ENCODE measurements at regions not wholly inside any gene's neighbourhood (a gene's known extent, or its start where the extent isn't known, plus 50 kb on each side); places are given as distances from the start of the nearest gene placed in this dataset.
"Not testable (repeated sequence)": the region's sequence is repeated elsewhere in the genome, so short reads cannot be mapped to it uniquely, and the experiment has no call there.

DNA sequence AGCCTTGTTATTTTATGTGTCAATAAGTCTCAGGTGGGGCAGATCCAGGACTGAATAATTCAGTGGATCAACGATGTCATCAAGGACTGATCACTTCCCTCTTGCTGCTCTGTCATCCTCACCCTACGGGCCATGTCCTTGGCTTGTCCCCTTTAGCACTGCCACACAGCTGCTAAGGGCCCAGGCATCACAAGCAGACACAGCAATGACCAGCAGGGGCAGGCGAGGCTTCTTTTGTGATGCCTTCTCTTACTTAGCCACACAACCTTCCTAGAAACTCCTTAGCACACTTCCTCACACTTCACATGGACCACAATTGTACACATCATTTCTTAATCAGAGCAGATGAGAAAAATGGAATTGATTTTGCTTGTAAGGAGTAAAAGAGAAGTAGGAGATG, 356.3 kb upstream of the SOX9 start:
- ATAC-seq (no peak), DNase-seq (no peak)
- Histone ChIP-seq H3K9me3 (ENCODE audit: control insufficient read depth, low read length) (no peaks in the 10 kb centered on the region), H3K27me3 (ENCODE audit: control insufficient read depth, insufficient read depth) (no peaks in the 10 kb centered on the region), H3K27ac (ENCODE audit: low read length) (no peak overlapping the region), H3K4me1 (ENCODE audit: control insufficient read depth, insufficient read depth, low read length) (no peaks in the 10 kb centered on the region), H3K4me3 (ENCODE audit: low read length) (no peak overlapping the region)
- 44% methylated on average over 3 of the region's 3 CpGs for WGBS
- intact Hi-C loops (cut with DNase I): no loop called here

DNA sequence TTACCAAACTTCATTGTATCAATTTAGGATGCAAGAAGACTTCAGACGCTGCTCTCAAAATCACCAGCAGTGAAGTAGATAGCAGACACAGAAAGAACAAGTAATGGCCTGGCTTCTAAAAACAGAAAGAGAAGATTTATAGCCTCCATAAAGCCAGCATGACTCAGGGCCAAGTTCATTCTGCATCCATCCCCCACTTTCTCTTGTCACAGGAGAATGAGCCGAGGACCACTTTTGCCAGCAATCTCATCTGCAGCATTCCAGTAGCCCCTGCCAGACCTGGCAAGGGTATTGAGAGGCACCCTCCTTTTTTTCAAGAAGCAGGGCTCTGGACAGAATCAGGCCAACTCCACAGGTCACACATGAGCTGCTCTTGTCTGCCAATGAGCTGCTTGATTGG, 355.4 kb upstream of the SOX9 start:
- no peak for ATAC-seq
- intact Hi-C loops (cut with DNase I): no loop called here
- no peaks in the 10 kb centered on the region for H3K9me3 ChIP-seq (ENCODE audit: control insufficient read depth, low read length)
- no peak for DNase-seq
- no peaks in the 10 kb centered on the region for H3K4me1 ChIP-seq (ENCODE audit: control insufficient read depth, insufficient read depth, low read length)
- H3K4me3 ChIP-seq (ENCODE audit: low read length): no peak overlapping the region
- no peaks in the 10 kb centered on the region for H3K27me3 ChIP-seq (ENCODE audit: control insufficient read depth, insufficient read depth)
- H3K27ac ChIP-seq (ENCODE audit: low read length): no peak overlapping the region
- 71% methylated on average over 2 of the region's 2 CpGs for WGBS

DNA sequence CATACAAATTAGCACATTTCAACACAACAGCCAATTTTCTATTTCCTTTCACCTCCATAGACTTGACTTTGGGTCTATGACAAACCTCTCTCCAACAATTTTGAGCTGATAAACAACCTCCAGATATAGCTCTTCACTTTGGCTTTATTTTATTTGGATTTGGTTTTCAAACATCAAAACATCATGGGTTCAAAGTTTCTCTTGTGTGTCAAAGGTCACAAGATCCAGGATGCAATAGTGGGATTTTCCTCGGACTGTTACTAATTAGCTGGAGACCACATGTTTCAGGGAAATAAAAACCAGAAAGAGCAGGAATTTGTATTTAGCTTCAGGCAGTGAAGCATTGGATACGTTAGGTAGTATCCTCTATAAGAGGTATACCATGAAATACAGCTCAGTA, 351.0 kb upstream of the SOX9 start:
- intact Hi-C loops (cut with DNase I): no loop called here
- Histone ChIP-seq H3K27ac (ENCODE audit: low read length) (no peak overlapping the region), H3K4me3 (ENCODE audit: low read length) (no peak overlapping the region), H3K4me1 (ENCODE audit: control insufficient read depth, insufficient read depth, low read length) (no peaks in the 10 kb centered on the region), H3K9me3 (ENCODE audit: control insufficient read depth, low read length) (no peaks in the 10 kb centered on the region), H3K27me3 (ENCODE audit: control insufficient read depth, insufficient read depth) (no peaks in the 10 kb centered on the region)
- ATAC-seq (no peak), DNase-seq (no peak)
- WGBS: 66% methylated on average over 2 of the region's 2 CpGs

DNA sequence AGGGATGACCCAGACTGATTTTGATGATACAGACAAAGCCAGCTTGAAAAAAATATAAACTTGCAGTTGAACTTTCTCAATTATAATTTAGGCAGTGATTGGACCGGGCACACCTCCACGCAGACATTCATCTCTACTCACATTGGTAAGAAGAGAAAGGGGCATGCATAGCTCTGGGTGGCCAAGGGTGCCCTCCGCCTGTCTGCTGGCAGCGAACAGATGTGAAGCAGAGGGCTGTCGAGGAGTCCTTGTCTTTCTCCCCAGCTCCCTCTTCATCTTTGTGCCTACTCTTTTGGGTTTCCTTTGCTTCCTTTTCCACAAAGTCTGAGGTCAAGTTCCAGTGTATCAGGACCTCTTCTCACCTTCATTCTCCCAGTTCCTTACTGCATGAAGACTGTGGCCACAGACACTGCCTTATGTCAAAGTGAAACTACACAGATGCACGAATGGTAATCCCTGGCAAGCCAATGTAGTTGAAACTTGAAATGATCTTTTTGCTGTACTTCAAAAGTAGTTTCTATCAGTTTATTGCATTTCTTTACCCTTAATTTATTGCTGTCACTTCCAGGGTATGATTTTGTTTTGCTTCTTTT, 343.7 kb upstream of the SOX9 start:
- Histone ChIP-seq H3K4me1 (ENCODE audit: control insufficient read depth, insufficient read depth, low read length) (no peaks in the 10 kb centered on the region), H3K4me3 (ENCODE audit: low read length) (no peak overlapping the region), H3K9me3 (ENCODE audit: control insufficient read depth, low read length) (no peaks in the 10 kb centered on the region), H3K27me3 (ENCODE audit: control insufficient read depth, insufficient read depth) (no peaks in the 10 kb centered on the region), H3K27ac (ENCODE audit: low read length) (no peak overlapping the region)
- ATAC-seq: no peak
- DNase-seq: no peak
- 82% methylated on average over 6 of the region's 6 CpGs for WGBS
- intact Hi-C loops (cut with DNase I): no loop called here

- 79% methylated on average over 3 of the region's 3 CpGs for WGBS
- H3K4me3 ChIP-seq (ENCODE audit: low read length): no peak overlapping the region
- DNase-seq (no peak), ATAC-seq (no peak)
- H3K4me1 ChIP-seq (ENCODE audit: control insufficient read depth, insufficient read depth, low read length): no peaks in the 10 kb centered on the region
- H3K27ac ChIP-seq (ENCODE audit: low read length): no peak overlapping the region
- H3K9me3 ChIP-seq (ENCODE audit: control insufficient read depth, low read length): no peaks in the 10 kb centered on the region
- no peaks in the 10 kb centered on the region for H3K27me3 ChIP-seq (ENCODE audit: control insufficient read depth, insufficient read depth)
- intact Hi-C loops (cut with DNase I): no loop called here
Measured at GRCh38 chr17:71779482-71779881, 341.3 kb upstream of the SOX9 start.

GRCh38 chr17:71780596-71780995, 340.2 kb upstream of the SOX9 start:
- Histone ChIP-seq H3K27me3 (ENCODE audit: control insufficient read depth, insufficient read depth) (no peaks in the 10 kb centered on the region), H3K27ac (ENCODE audit: low read length) (no peak overlapping the region), H3K9me3 (ENCODE audit: control insufficient read depth, low read length) (no peaks in the 10 kb centered on the region), H3K4me1 (ENCODE audit: control insufficient read depth, insufficient read depth, low read length) (no peaks in the 10 kb centered on the region), H3K4me3 (ENCODE audit: low read length) (no peak overlapping the region)
- intact Hi-C loops (cut with DNase I): no loop called here
- no peak for ATAC-seq
- no peak for DNase-seq

GRCh38 chr17:71782021-71782420, 338.8 kb upstream of the SOX9 start:
- ATAC-seq; intact Hi-C loops (cut with DNase I); H3K27me3 ChIP-seq (ENCODE audit: control insufficient read depth, insufficient read depth); H3K27ac ChIP-seq (ENCODE audit: low read length); H3K4me1 ChIP-seq (ENCODE audit: control insufficient read depth, insufficient read depth, low read length); H3K4me3 ChIP-seq (ENCODE audit: low read length); DNase-seq; H3K9me3 ChIP-seq (ENCODE audit: control insufficient read depth, low read length): not testable (repeated sequence)
- 85% methylated on average over 8 of the region's 8 CpGs for WGBS

- H3K9me3 ChIP-seq (ENCODE audit: control insufficient read depth, low read length): no peaks in the 10 kb centered on the region
- WGBS: 67% methylated on average over 4 of the region's 4 CpGs
- no peak overlapping the region for H3K4me3 ChIP-seq (ENCODE audit: low read length)
- intact Hi-C loops (cut with DNase I): loop anchor here in 1 of 4 donors (10.0 kb wide), 1 partner anchor 84 kb away; no protein-coding TSS in a partner anchor
- H3K4me1 ChIP-seq (ENCODE audit: control insufficient read depth, insufficient read depth, low read length): no peaks in the 10 kb centered on the region
- ATAC-seq (no peak), DNase-seq (no peak)
- H3K27ac ChIP-seq (ENCODE audit: low read length): no peak overlapping the region
- no peaks in the 10 kb centered on the region for H3K27me3 ChIP-seq (ENCODE audit: control insufficient read depth, insufficient read depth)
Measured at GRCh38 chr17:71790791-71791190, 330.0 kb upstream of the SOX9 start.

DNA sequence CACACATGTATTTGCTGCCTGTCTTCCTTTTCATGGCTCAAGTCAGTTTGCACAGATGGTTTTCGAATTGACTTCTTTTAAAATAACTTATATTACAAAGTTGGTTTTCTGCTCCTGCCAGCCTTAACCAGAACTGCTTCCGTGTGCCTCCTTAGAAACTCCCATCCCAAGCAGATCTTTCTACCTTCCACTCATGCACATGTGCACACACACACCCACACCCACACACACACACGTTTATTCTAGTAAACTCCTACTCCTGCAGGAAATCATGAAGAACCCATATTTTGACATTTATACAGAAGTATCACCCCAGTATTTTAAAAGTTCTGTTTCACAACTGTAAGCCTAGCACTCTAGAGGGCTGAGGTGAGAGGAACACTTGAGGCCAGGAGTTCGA, 329.5 kb upstream of the SOX9 start:
- intact Hi-C loops (cut with DNase I): loop anchor here in 1 of 4 donors (10.0 kb wide), 1 partner anchor 83 kb away; no protein-coding TSS in a partner anchor
- DNase-seq (no peak), ATAC-seq (no peak)
- no peaks in the 10 kb centered on the region for H3K4me1 ChIP-seq (ENCODE audit: control insufficient read depth, insufficient read depth, low read length)
- H3K27me3 ChIP-seq (ENCODE audit: control insufficient read depth, insufficient read depth): no peaks in the 10 kb centered on the region
- no peak overlapping the region for H3K27ac ChIP-seq (ENCODE audit: low read length)
- H3K9me3 ChIP-seq (ENCODE audit: control insufficient read depth, low read length): no peaks in the 10 kb centered on the region
- no peak overlapping the region for H3K4me3 ChIP-seq (ENCODE audit: low read length)
- WGBS: 70% methylated on average over 4 of the region's 4 CpGs

DNA sequence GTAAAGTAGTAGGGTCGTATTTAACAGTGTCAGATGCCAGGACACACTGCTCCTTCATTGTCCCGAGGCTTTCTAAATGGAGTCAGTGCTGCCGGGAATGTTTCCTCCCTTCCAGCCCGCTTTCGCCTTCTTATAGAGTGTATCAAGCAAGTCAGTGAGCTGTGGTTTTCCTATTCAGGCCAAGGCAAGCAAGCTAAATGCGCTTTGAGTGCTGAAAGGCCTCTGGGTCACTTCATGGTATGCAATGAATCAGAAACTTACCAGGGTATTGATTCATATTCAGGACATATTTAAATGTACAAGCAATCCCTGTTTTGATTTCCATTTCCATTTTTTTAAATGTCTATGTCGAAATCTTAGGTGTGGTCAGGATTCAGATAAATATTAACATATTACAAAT, 327.9 kb upstream of the SOX9 start:
- intact Hi-C loops (cut with DNase I): loop anchor here in 1 of 4 donors (10.0 kb wide), 1 partner anchor 82 kb away; no protein-coding TSS in a partner anchor
- H3K9me3 ChIP-seq (ENCODE audit: control insufficient read depth, low read length): no peaks in the 10 kb centered on the region
- H3K4me3 ChIP-seq (ENCODE audit: low read length): no peak overlapping the region
- H3K4me1 ChIP-seq (ENCODE audit: control insufficient read depth, insufficient read depth, low read length): no peaks in the 10 kb centered on the region
- no peak for ATAC-seq
- no peaks in the 10 kb centered on the region for H3K27me3 ChIP-seq (ENCODE audit: control insufficient read depth, insufficient read depth)
- WGBS: 68% methylated on average over 7 of the region's 7 CpGs
- no peak for DNase-seq
- no peak overlapping the region for H3K27ac ChIP-seq (ENCODE audit: low read length)

GRCh38 chr17:71793518-71793917, 327.3 kb upstream of the SOX9 start:
- Histone ChIP-seq H3K4me3 (ENCODE audit: low read length) (no peak overlapping the region), H3K4me1 (ENCODE audit: control insufficient read depth, insufficient read depth, low read length) (no peaks in the 10 kb centered on the region), H3K27me3 (ENCODE audit: control insufficient read depth, insufficient read depth) (no peaks in the 10 kb centered on the region), H3K9me3 (ENCODE audit: control insufficient read depth, low read length) (no peaks in the 10 kb centered on the region), H3K27ac (ENCODE audit: low read length) (no peak overlapping the region)
- 80% methylated on average over 2 of the region's 2 CpGs for WGBS
- intact Hi-C loops (cut with DNase I): loop anchor here in 1 of 4 donors (10.0 kb wide), 1 partner anchor 81 kb away; no protein-coding TSS in a partner anchor
- DNase-seq (no peak), ATAC-seq (no peak)

GRCh38 chr17:71798701-71799100, 322.1 kb upstream of the SOX9 start:
- Histone ChIP-seq H3K4me3 (ENCODE audit: low read length) (no peak overlapping the region), H3K9me3 (ENCODE audit: control insufficient read depth, low read length) (no peaks in the 10 kb centered on the region), H3K27ac (ENCODE audit: low read length) (no peak overlapping the region), H3K27me3 (ENCODE audit: control insufficient read depth, insufficient read depth) (no peaks in the 10 kb centered on the region), H3K4me1 (ENCODE audit: control insufficient read depth, insufficient read depth, low read length) (no peaks in the 10 kb centered on the region)
- ATAC-seq (no peak), DNase-seq (no peak)
- 78% methylated on average over 2 of the region's 2 CpGs for WGBS
- intact Hi-C loops (cut with DNase I): loop anchor here in 1 of 4 donors (10.0 kb wide), 1 partner anchor 76 kb away; no protein-coding TSS in a partner anchor
